ENCODE measurements at regions not wholly inside any gene's neighbourhood (a gene's known extent, or its start where the extent isn't known, plus 50 kb on each side); places are given as distances from the start of the nearest gene placed in this dataset.

GRCh38 chr5:173452119-173452905, 124.1 kb upstream of the STC2 start (continued):
- TF ChIP-seq MAZ (IDR thresholded peaks at IDR 0.05; ENCODE audit: borderline replicate concordance, low read depth, low read length) (no peak), SMC3 (IDR thresholded peaks at IDR 0.05; ENCODE audit: low read depth, low read length) (no peak)

- Histone ChIP-seq H3K27ac (ENCODE audit: insufficient read depth, low read length) (peak overlapping the region; percentile 69), H3K9ac (ENCODE audit: low read depth, low read length) (no peak overlapping the region), H3K18ac (ENCODE audit: low read depth, low read length) (peak overlapping the region; percentile 97), H3K4me2 (ENCODE audit: low read depth, low read length) (no peak overlapping the region), H3K14ac (replicated peaks; ENCODE audit: low read depth, low read length) (peak overlapping the region; percentile 85), H4K5ac (ENCODE audit: low read depth, low read length) (peak overlapping the region; percentile 96), H3K4me3 (ENCODE audit: insufficient read depth, low read depth, low read length) (no peak overlapping the region), H3K36me3 (ENCODE audit: control insufficient read depth, insufficient read depth, low read length) (no peaks in the 10 kb centered on the region), H3K9me1 (ENCODE audit: insufficient read depth, low read length) (peaks cover 15% of the 10 kb centered on the region; the same call in 1 of the 2 replicates), H2BK5ac (ENCODE audit: low read depth, low read length, poor library complexity, severe bottlenecking) (peak overlapping the region; percentile 99), H3K79me1 (ENCODE audit: low read depth in 1 of 2, low read length in 2 of 2) (peaks cover 0 to 5% of the 10 kb centered on the region in 2 experiments; a peak in 1 of 4 replicates), H4K20me1 (ENCODE audit: insufficient read depth, low read length) (no peaks in the 10 kb centered on the region), H3K9me3 (ENCODE audit: control insufficient read depth, insufficient read depth, low read length) (0 out of 2 replicates have a peak, but pooled peaks cover 2% of the 10 kb centered on the region), H3K27me3 (ENCODE audit: control insufficient read depth, insufficient read depth, low read length) (no peaks in the 10 kb centered on the region), H2BK20ac (ENCODE audit: low read depth, low read length) (peak overlapping the region; percentile 97), H2AK5ac (ENCODE audit: low read depth, low read length) (peak overlapping the region; percentile 86), H2BK120ac (ENCODE audit: low read depth, low read length) (peak overlapping the region; percentile 97), H2AK9ac (replicated peaks; ENCODE audit: low read depth, low read length, poor library complexity) (no peak overlapping the region), H3K56ac (ENCODE audit: extremely low read depth, insufficient read depth, low read length) (peak overlapping the region; percentile 44), H4K91ac (ENCODE audit: insufficient read depth, low read depth, low read length) (peak overlapping the region; percentile 96), H2AFZ (replicated peaks; ENCODE audit: low read length, poor library complexity) (no peak overlapping the region), H3K4ac (ENCODE audit: low read depth, low read length) (peak overlapping the region; percentile 88), H3K4me1 (ENCODE audit: control insufficient read depth, insufficient read depth, low read length) (peaks cover 34% of the 10 kb centered on the region), H4K8ac (ENCODE audit: low read depth in 2 of 2, low read length in 2 of 2) (peak overlapping the region; percentile 95 to 97), H3K23ac (ENCODE audit: low read depth, low read length) (peak overlapping the region; percentile 78), H2BK15ac (ENCODE audit: low read depth, low read length) (peak overlapping the region; percentile 92; the same call in 2 of the 3 replicates)
- in situ Hi-C loops (cut with MboI; ENCODE audit: low sequenced_read_pairs) (no loop called here), intact Hi-C loops (cut with micrococcal nuclease) (loop anchor here (5.0 kb wide), 1 partner anchor 54 kb away; no protein-coding TSS in a partner anchor), dilution Hi-C loops (cut with HindIII; ENCODE audit: low sequenced_read_pairs, unreplicated experiment) (no loop called here)
- TF ChIP-seq RAD21 (IDR thresholded peaks at IDR 0.05; ENCODE audit: low read length) (no peak), FOS (IDR thresholded peaks at IDR 0.05; ENCODE audit: low read depth, low read length) (no peak), MXI1 (IDR thresholded peaks at IDR 0.05; ENCODE audit: borderline replicate concordance, low read depth, low read length) (no peak), ELK1 (IDR thresholded peaks at IDR 0.05; ENCODE audit: borderline replicate concordance, low read depth, low read length) (no peak), BHLHE40 (IDR thresholded peaks at IDR 0.05; ENCODE audit: low read depth, low read length) (no peak), NFE2L2 (IDR thresholded peaks at IDR 0.05; ENCODE audit: low read depth, low read length) (no peak), CTCF (conservative IDR thresholded peaks at IDR 0.05; ENCODE audit: low read depth, low read length) (no peak), CEBPB (IDR thresholded peaks at IDR 0.05; ENCODE audit: low read depth, low read length) (no peak), MAFK (IDR thresholded peaks at IDR 0.05; ENCODE audit: low read depth, low read length) (no peak)
- ATAC-seq (ENCODE audit: low read depth): no peak
- ChIA-PET POLR2A (ENCODE audit: unreplicated experiment) (no interaction called here), CTCF (interaction anchor here (0.5 to 1.7 kb wide), 3 partner anchors 24 to 279 kb away, joined by 3 to 5 read pairs (median 4); no protein-coding TSS in a partner anchor)
- WGBS, 2 experiments (ENCODE audit: extremely low coverage in 2 of 2, insufficient read length in 1 of 2): no CpG with 5 or more reads among the region's 2 CpGs
- DNase-seq: peak; percentile 31
- no TSS peak for BruUV-seq (replicated peaks)
These were observed 123.4 kb upstream of the STC2 start for GRCh38 chr5:173451651-173452050.
